GM23248 (cell line): ENCODE measurements at regions not wholly inside any gene's neighbourhood (a gene's known extent, or its start where the extent isn't known, plus 50 kb on each side); places are given as distances from the start of the nearest gene placed in this dataset.
"Not testable (repeated sequence)": the region's sequence is repeated elsewhere in the genome, so short reads cannot be mapped to it uniquely, and the experiment has no call there.

ENCODE experiments used
- DNase-seq: peaks from one replicate; pipeline ENCODE4 v3.0.0-alpha.2; 2015
- H2AFZ ChIP-seq: fragments of 200-600 bp; sonication (generic); 2 replicates; pipeline ENCODE4 v1.6.1; 2016; ENCODE audit warnings: antibody characterized with exemption
- H3F3A ChIP-seq: fragments of 200-600 bp; sonication (generic); 2 replicates; pipeline ENCODE4 v1.6.1; 2016; ENCODE audit warnings: mild to moderate bottlenecking, antibody characterized with exemption, mixed run types; ENCODE audit not compliant: insufficient read depth
- H3K27ac ChIP-seq: fragments of 200-600 bp; sonication (generic); 2 replicates; pipeline ENCODE4 v1.5.1; 2016; ENCODE audit warnings: mild to moderate bottlenecking
- H3K27me3 ChIP-seq: fragments of 200-600 bp; sonication (generic); replicated peaks from 2 replicates; pipeline ENCODE4 v1.6.1; 2016; ENCODE audit warnings: mild to moderate bottlenecking; ENCODE audit not compliant: insufficient read depth
- H3K36me3 ChIP-seq: fragments of 200-600 bp; sonication (generic); 2 replicates; pipeline ENCODE4 v1.6.1; 2016; ENCODE audit warnings: low read depth, mild to moderate bottlenecking
- H3K4me1 ChIP-seq: fragments of 200-600 bp; sonication (generic); 2 replicates; pipeline ENCODE4 v1.6.1; 2016; ENCODE audit warnings: mild to moderate bottlenecking; ENCODE audit not compliant: insufficient read depth
- H3K4me2 ChIP-seq: fragments of 200-600 bp; sonication (generic); one replicate; pipeline ENCODE4 v1.6.1; 2016; ENCODE audit warnings: mild to moderate bottlenecking; ENCODE audit not compliant: unreplicated experiment
- H3K4me3 ChIP-seq: fragments of 200-600 bp; sonication (generic); 2 replicates; pipeline ENCODE4 v1.5.1; 2016; ENCODE audit warnings: mild to moderate bottlenecking
- H3K79me2 ChIP-seq: fragments of 200-600 bp; sonication (generic); 2 replicates; pipeline ENCODE4 v1.6.1; 2016; ENCODE audit warnings: mild to moderate bottlenecking; ENCODE audit not compliant: insufficient read depth
- H3K9ac ChIP-seq: fragments of 200-600 bp; sonication (generic); 2 replicates; pipeline ENCODE4 v1.6.1; 2016; ENCODE audit warnings: mild to moderate bottlenecking
- H3K9me2 ChIP-seq: fragments of 200-600 bp; sonication (generic); 2 replicates; pipeline ENCODE4 v1.6.1; 2016; ENCODE audit warnings: mixed run types, mild to moderate bottlenecking, moderate library complexity; ENCODE audit not compliant: insufficient read depth
- H3K9me3 ChIP-seq: fragments of 200-600 bp; sonication (generic); one replicate; pipeline ENCODE4 v1.6.1; 2017; ENCODE audit warnings: low read depth
- H4K20me1 ChIP-seq: fragments of 200-600 bp; sonication (generic); 2 replicates; pipeline ENCODE4 v1.6.0; 2016; ENCODE audit not compliant: insufficient read depth
- EZH2 ChIP-seq: fragments of 200-600 bp; sonication (generic); IDR thresholded peaks from 2 replicates; pipeline ENCODE4 v1.6.1; 2018; ENCODE audit warnings: antibody characterized with exemption, mild to moderate bottlenecking; ENCODE audit not compliant: insufficient read depth, poor library complexity, severe bottlenecking
- EZH2phosphoT487 ChIP-seq: fragments of 200-600 bp; sonication (generic); IDR thresholded peaks from 2 replicates; pipeline ENCODE4 v1.6.1; 2018; ENCODE audit warnings: antibody characterized with exemption, moderate library complexity, mild to moderate bottlenecking, low read depth; ENCODE audit not compliant: insufficient read depth
- WGBS, 2 experiments: methylation state at CpG; one replicate each; pipeline ENCODE4 v1.1.6; 2015 to 2017; ENCODE audit warnings: low lambda C conversion rate in 2 of 2, low coverage in 1 of 2; ENCODE audit errors: missing lambda C conversion rate in 2 of 2; 5-methylcytosine and 5-hydroxymethylcytosine counted together
- in situ Hi-C: fragments of 300-500 bp; cut with MboI; formaldehyde crosslinking; loops from 2 replicates; pipeline ENCODE4 v1.15.0; 2020

DNA sequence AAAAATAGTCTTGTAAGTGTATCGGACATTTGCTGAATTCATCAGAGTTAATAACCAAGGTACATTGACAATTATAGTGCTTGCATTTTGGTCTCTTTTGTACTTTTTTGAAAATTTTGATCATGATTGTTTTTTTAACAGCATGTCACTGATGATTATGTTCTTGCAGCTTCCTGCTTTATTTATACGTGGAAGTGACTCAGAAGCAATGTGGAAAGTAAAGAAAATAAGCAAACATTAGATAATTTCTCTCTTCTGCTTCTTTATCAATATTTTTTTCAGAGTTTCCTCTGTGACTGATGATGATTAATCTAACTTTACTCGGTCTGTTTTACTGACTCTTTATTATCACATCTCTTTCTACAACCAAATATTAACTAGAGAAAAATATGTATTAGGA lies 1351.9 kb downstream of the REEP3 start:
- Histone ChIP-seq H3K4me3 (no peak overlapping the region), H3K79me2 (no peaks in the 10 kb centered on the region), H3K27ac (no peak overlapping the region), H3K9me2 (no peaks in the 10 kb centered on the region), H3K4me1 (no peaks in the 10 kb centered on the region), H3K36me3 (no peaks in the 10 kb centered on the region), H3K9ac (no peak overlapping the region), H3K4me2 (no peak overlapping the region), H4K20me1 (no peaks in the 10 kb centered on the region), H2AFZ (no peak overlapping the region), H3K27me3 (no peaks in the 10 kb centered on the region), H3K9me3 (peaks cover 3% of the 10 kb centered on the region), H3F3A (no peaks in the 10 kb centered on the region)
- TF ChIP-seq EZH2 = no peak
- no peak for TF ChIP-seq EZH2phosphoT487
- no peak for DNase-seq
- in situ Hi-C loops = no loop called here
- 18 to 22% methylated on average over 3 of the region's 3 CpGs for WGBS, 2 experiments

- Histone ChIP-seq H3K27me3 (no peaks in the 10 kb centered on the region), H3K79me2 (no peaks in the 10 kb centered on the region), H3K9ac (no peak overlapping the region), H3K4me1 (no peaks in the 10 kb centered on the region), H3K9me2 (no peaks in the 10 kb centered on the region), H3K36me3 (no peaks in the 10 kb centered on the region), H3K9me3 (peaks cover 3% of the 10 kb centered on the region), H3K4me2 (no peak overlapping the region), H3F3A (no peaks in the 10 kb centered on the region), H3K27ac (no peak overlapping the region), H2AFZ (no peak overlapping the region), H3K4me3 (no peak overlapping the region), H4K20me1 (no peaks in the 10 kb centered on the region)
- in situ Hi-C loops = no loop called here
- no peak for DNase-seq
- TF ChIP-seq EZH2 (no peak), EZH2phosphoT487 (no peak)
- WGBS, 2 experiments = 0 to 3% methylated on average over 2 of the region's 2 CpGs
Measured at GRCh38 chr10:64873959-64874358, 1352.8 kb downstream of the REEP3 start.

- no peaks in the 10 kb centered on the region for H3K9me3 ChIP-seq
- no peaks in the 10 kb centered on the region for H3K9me2 ChIP-seq
- no peak overlapping the region for H3K27ac ChIP-seq
- in situ Hi-C loops = no loop called here
- H3K4me3 ChIP-seq = no peak overlapping the region
- H3K79me2 ChIP-seq = no peaks in the 10 kb centered on the region
- no peak overlapping the region for H3K9ac ChIP-seq
- 16 to 26% methylated on average over 3 of the region's 3 CpGs for WGBS, 2 experiments
- H2AFZ ChIP-seq = no peak overlapping the region
- no peak for DNase-seq
- no peaks in the 10 kb centered on the region for H4K20me1 ChIP-seq
- H3K36me3 ChIP-seq = no peaks in the 10 kb centered on the region
- no peaks in the 10 kb centered on the region for H3K4me1 ChIP-seq
- H3K27me3 ChIP-seq = no peaks in the 10 kb centered on the region
- H3F3A ChIP-seq = no peaks in the 10 kb centered on the region
- no peak overlapping the region for H3K4me2 ChIP-seq
- no peak for TF ChIP-seq EZH2phosphoT487
Measured at GRCh38 chr10:64880546-64880945, 1359.3 kb downstream of the REEP3 start.

DNA sequence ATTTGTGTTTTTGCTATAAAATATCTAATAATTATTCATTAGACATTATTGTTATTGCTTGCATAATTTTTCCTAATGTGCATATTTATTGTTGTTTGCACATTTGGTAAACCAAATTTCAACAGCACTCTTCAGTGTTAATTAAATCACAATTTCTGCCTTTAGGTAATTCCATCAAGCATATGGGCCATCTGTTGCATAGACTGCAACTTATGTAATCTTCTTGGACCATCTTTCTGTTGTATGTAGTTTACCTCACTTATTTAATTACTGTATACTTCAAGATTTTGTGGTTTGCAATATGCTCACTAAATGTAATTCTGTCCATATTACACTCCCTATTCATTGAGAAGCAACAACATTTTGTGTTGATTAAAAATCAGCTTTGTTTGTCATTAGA lies 1360.1 kb downstream of the REEP3 start:
- Histone ChIP-seq H4K20me1 (no peaks in the 10 kb centered on the region), H3K4me3 (no peak overlapping the region), H3K4me1 (no peaks in the 10 kb centered on the region), H3F3A (no peaks in the 10 kb centered on the region), H3K4me2 (no peak overlapping the region), H3K27me3 (no peaks in the 10 kb centered on the region), H3K79me2 (no peaks in the 10 kb centered on the region), H3K9ac (no peak overlapping the region), H3K27ac (no peak overlapping the region), H2AFZ (no peak overlapping the region), H3K9me2 (no peaks in the 10 kb centered on the region), H3K36me3 (no peaks in the 10 kb centered on the region), H3K9me3 (no peaks in the 10 kb centered on the region)
- in situ Hi-C loops = no loop called here
- no peak for DNase-seq
- TF ChIP-seq EZH2 (no peak), EZH2phosphoT487 (no peak)

DNA sequence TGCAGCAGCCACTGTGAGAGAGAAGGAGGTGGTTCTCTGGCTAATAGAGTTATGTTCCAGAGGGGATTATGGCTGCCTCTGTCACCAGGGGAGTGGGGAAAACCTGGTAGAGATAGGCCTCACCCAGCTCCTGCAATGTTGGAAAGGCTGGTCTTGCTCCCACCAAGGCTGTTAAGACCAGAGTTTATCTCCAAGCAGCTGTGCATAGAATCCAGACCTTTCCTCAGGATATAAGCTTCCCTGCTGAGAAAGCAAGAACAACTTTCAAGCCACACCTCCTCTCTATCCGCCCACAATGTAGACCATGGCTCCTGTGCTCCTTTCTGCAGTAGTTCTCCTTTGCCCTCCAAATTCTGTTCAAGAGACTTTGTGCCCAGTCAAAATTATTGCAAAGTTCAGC lies 1375.4 kb downstream of the REEP3 start:
- TF ChIP-seq EZH2 (no peak), EZH2phosphoT487 (no peak)
- Histone ChIP-seq H3K9me2 (no peaks in the 10 kb centered on the region), H2AFZ (no peak overlapping the region), H3F3A (no peaks in the 10 kb centered on the region), H3K9ac (no peak overlapping the region), H3K4me1 (no peaks in the 10 kb centered on the region), H3K9me3 (no peaks in the 10 kb centered on the region), H3K27ac (no peak overlapping the region), H3K79me2 (no peaks in the 10 kb centered on the region), H3K4me3 (no peak overlapping the region), H3K27me3 (no peaks in the 10 kb centered on the region), H4K20me1 (no peaks in the 10 kb centered on the region), H3K36me3 (no peaks in the 10 kb centered on the region), H3K4me2 (no peak overlapping the region)
- in situ Hi-C loops = no loop called here
- no peak for DNase-seq
- 0% methylated on average over 1 of the region's 1 CpG for WGBS, 2 experiments

- H3K36me3 ChIP-seq, H3K27me3 ChIP-seq, H2AFZ ChIP-seq, DNase-seq, H3K9me3 ChIP-seq, H4K20me1 ChIP-seq, in situ Hi-C loops, H3K9ac ChIP-seq, H3K79me2 ChIP-seq, H3K27ac ChIP-seq, H3K9me2 ChIP-seq, H3K4me2 ChIP-seq, H3K4me1 ChIP-seq, H3F3A ChIP-seq, H3K4me3 ChIP-seq: not testable (repeated sequence)
- WGBS, 2 experiments = 0 to 7% methylated on average over 2 of the region's 2 CpGs
Measured at GRCh38 chr10:64906311-64906710, 1385.1 kb downstream of the REEP3 start.

- H3K4me2 ChIP-seq, H3K36me3 ChIP-seq, H4K20me1 ChIP-seq, DNase-seq, H3K27me3 ChIP-seq, in situ Hi-C loops, H3K27ac ChIP-seq, H3K4me3 ChIP-seq, H3K9me2 ChIP-seq, H3F3A ChIP-seq, H3K79me2 ChIP-seq, H3K4me1 ChIP-seq, H3K9me3 ChIP-seq, H2AFZ ChIP-seq, H3K9ac ChIP-seq: not testable (repeated sequence)
- WGBS, 2 experiments = 29 to 41% methylated on average over 14 to 20 of the region's 21 CpGs
Measured at GRCh38 chr10:64924306-64924705, 1403.1 kb downstream of the REEP3 start.
